ENCODE measurements at regions not wholly inside any gene's neighbourhood (a gene's known extent, or its start where the extent isn't known, plus 50 kb on each side); places are given as distances from the start of the nearest gene placed in this dataset.
A peak's percentile ranks its signal among the peaks of the same experiment; 100 is the strongest.

DNA sequence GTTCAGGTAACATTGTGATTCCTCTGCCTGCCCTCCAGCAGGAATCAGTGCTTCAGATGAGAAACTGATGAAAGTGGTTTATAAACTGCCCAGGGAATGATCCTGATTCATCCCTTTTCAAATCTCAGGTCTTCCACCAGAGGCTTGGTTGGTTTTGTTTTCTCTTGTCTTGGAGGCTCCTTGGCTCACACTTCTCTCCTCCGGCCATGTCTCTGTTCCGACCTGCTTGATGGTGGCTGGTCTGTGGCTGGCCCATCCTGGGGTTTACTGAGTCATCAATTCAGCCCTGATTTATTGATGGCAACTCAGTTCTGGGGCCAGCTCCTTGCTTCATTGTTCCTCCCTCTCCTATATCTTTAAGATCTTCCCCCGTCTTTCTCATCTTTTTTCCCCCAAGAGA lies 56.6 kb upstream of the SLC2A1 start:
- H3K9me2 ChIP-seq (ENCODE audit: insufficient read depth), result no peaks in the 10 kb centered on the region
- ChIA-PET POLR2A (no interaction called here), RAD21 (ENCODE audit: low non-redundant PET in 1 of 2, low total read pairs in 2 of 2, uncharacterized antibody in 2 of 2, unreplicated experiment in 2 of 2) (no interaction called here), CTCF (no interaction called here)
- H3K27me3 ChIP-seq (ENCODE audit: insufficient read depth, low read length), result no peaks in the 10 kb centered on the region
- no peaks in the 10 kb centered on the region for H3K36me3 ChIP-seq (ENCODE audit: control insufficient read depth in 1 of 2, insufficient read depth in 2 of 2, low read length in 2 of 2)
- intact Hi-C loops (cut with micrococcal nuclease), result no loop called here
- no peaks in the 10 kb centered on the region for H4K20me1 ChIP-seq (ENCODE audit: insufficient read depth)
- H2AFZ ChIP-seq (ENCODE audit: low read depth, low read length, poor library complexity, severe bottlenecking), result no peak overlapping the region
- H3K27ac ChIP-seq (ENCODE audit: low read depth, low read length), result no peak overlapping the region
- no peak overlapping the region for H3K9ac ChIP-seq (ENCODE audit: low read length)
- TF ChIP-seq, protein P1, sequence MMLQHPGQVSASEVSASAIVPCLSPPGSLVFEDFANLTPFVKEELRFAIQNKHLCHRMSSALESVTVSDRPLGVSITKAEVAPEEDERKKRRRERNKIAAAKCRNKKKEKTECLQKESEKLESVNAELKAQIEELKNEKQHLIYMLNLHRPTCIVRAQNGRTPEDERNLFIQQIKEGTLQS (IDR thresholded peaks at IDR 0.05), result no peak
- no peak for TF ChIP-seq FOSL1 (IDR thresholded peaks at IDR 0.05; ENCODE audit: low read depth)
- no peak for TF ChIP-seq TCF7L2 (IDR thresholded peaks at IDR 0.05; ENCODE audit: borderline replicate concordance, extremely low read depth, insufficient read depth, insufficient read length)
- TF ChIP-seq, protein P2, sequence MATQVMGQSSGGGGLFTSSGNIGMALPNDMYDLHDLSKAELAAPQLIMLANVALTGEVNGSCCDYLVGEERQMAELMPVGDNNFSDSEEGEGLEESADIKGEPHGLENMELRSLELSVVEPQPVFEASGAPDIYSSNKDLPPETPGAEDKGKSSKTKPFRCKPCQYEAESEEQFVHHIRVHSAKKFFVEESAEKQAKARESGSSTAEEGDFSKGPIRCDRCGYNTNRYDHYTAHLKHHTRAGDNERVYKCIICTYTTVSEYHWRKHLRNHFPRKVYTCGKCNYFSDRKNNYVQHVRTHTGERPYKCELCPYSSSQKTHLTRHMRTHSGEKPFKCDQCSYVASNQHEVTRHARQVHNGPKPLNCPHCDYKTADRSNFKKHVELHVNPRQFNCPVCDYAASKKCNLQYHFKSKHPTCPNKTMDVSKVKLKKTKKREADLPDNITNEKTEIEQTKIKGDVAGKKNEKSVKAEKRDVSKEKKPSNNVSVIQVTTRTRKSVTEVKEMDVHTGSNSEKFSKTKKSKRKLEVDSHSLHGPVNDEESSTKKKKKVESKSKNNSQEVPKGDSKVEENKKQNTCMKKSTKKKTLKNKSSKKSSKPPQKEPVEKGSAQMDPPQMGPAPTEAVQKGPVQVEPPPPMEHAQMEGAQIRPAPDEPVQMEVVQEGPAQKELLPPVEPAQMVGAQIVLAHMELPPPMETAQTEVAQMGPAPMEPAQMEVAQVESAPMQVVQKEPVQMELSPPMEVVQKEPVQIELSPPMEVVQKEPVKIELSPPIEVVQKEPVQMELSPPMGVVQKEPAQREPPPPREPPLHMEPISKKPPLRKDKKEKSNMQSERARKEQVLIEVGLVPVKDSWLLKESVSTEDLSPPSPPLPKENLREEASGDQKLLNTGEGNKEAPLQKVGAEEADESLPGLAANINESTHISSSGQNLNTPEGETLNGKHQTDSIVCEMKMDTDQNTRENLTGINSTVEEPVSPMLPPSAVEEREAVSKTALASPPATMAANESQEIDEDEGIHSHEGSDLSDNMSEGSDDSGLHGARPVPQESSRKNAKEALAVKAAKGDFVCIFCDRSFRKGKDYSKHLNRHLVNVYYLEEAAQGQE (IDR thresholded peaks at IDR 0.05; ENCODE audit: low read depth), result no peak
- no peak for TF ChIP-seq EZH2 (IDR thresholded peaks at IDR 0.05)
- TF ChIP-seq YY1 (IDR thresholded peaks at IDR 0.05; ENCODE audit: extremely low read depth, insufficient replicate concordance, low read depth, low read length), result no peak
- no peak for TF ChIP-seq EZH2phosphoT487 (IDR thresholded peaks at IDR 0.05; ENCODE audit: borderline replicate concordance)
- TF ChIP-seq, protein P3, sequence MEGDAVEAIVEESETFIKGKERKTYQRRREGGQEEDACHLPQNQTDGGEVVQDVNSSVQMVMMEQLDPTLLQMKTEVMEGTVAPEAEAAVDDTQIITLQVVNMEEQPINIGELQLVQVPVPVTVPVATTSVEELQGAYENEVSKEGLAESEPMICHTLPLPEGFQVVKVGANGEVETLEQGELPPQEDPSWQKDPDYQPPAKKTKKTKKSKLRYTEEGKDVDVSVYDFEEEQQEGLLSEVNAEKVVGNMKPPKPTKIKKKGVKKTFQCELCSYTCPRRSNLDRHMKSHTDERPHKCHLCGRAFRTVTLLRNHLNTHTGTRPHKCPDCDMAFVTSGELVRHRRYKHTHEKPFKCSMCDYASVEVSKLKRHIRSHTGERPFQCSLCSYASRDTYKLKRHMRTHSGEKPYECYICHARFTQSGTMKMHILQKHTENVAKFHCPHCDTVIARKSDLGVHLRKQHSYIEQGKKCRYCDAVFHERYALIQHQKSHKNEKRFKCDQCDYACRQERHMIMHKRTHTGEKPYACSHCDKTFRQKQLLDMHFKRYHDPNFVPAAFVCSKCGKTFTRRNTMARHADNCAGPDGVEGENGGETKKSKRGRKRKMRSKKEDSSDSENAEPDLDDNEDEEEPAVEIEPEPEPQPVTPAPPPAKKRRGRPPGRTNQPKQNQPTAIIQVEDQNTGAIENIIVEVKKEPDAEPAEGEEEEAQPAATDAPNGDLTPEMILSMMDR (IDR thresholded peaks at IDR 0.05 in 2 of 3, conservative IDR thresholded peaks at IDR 0.05 in 1 of 3; ENCODE audit: borderline replicate concordance in 1 of 3, insufficient read depth in 1 of 3, low read depth in 2 of 3, low read length in 2 of 3), result no peak
- TF ChIP-seq ZFX (IDR thresholded peaks at IDR 0.05), result no peak
- no peak for TF ChIP-seq EGR1 (IDR thresholded peaks at IDR 0.05; ENCODE audit: low read depth)
- no peak for TF ChIP-seq POLR2AphosphoS5 (IDR thresholded peaks at IDR 0.05; ENCODE audit: low read depth, low read length)
- TF ChIP-seq JUND (IDR thresholded peaks at IDR 0.05), result no peak
- no peak for TF ChIP-seq RAD21 (IDR thresholded peaks at IDR 0.05; ENCODE audit: low read depth)
- no peak for TF ChIP-seq ELF1 (IDR thresholded peaks at IDR 0.05; ENCODE audit: borderline replicate concordance, low read depth)
- TF ChIP-seq ZBTB33 (IDR thresholded peaks at IDR 0.05; ENCODE audit: extremely low read depth, insufficient replicate concordance, low read length), result no peak
- TF ChIP-seq, protein P4, sequence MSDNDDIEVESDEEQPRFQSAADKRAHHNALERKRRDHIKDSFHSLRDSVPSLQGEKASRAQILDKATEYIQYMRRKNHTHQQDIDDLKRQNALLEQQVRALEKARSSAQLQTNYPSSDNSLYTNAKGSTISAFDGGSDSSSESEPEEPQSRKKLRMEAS (IDR thresholded peaks at IDR 0.05), result no peak
- H3K4me3 ChIP-seq (replicated peaks in 1 of 2; ENCODE audit: low read depth in 1 of 2, low read length in 2 of 2), result no peak overlapping the region
- H3K4me2 ChIP-seq (ENCODE audit: low read length), result no peak overlapping the region
- BruUV-seq (replicated peaks), result no TSS peak
- H3K79me2 ChIP-seq (ENCODE audit: insufficient read depth, low read length), result no peaks in the 10 kb centered on the region
- ATAC-seq (0 out of 2 replicates have a peak, but pooled peaks have one; percentile 27), DNase-seq (ENCODE audit: low read depth, low spot score) (no peak)
- H3K4me1 ChIP-seq (ENCODE audit: control insufficient read depth in 1 of 2, insufficient read depth in 2 of 2, low read length in 2 of 2), result peaks cover 5 to 21% of the 10 kb centered on the region in 2 experiments; a peak in 3 of 4 replicates
- H3K9me3 ChIP-seq (ENCODE audit: control insufficient read depth in 1 of 2, insufficient read depth in 1 of 2, low read depth in 1 of 2, low read length in 2 of 2), result no peaks in the 10 kb centered on the region

All from HCT116 (cell line).